ENCODE measurements at regions not wholly inside any gene's neighbourhood (a gene's known extent, or its start where the extent isn't known, plus 50 kb on each side); places are given as distances from the start of the nearest gene placed in this dataset.

GRCh38 chr12:45148619-45149018 lies 67.3 kb upstream of the ANO6 start:
- TF ChIP-seq CTCF (IDR thresholded peaks at IDR 0.05) = no peak
- TF ChIP-seq POLR2A (IDR thresholded peaks at IDR 0.05) = no peak

Measured in esophagus squamous epithelium (tissue), 4 donors.